HuH-7.5 (cell line): ENCODE measurements at regions not wholly inside any gene's neighbourhood (a gene's known extent, or its start where the extent isn't known, plus 50 kb on each side); places are given as distances from the start of the nearest gene placed in this dataset.

Experiments used
- DNase-seq: peaks from one replicate; pipeline ENCODE4 v3.0.0; 2011; ENCODE audit warnings: low spot score

- DNase-seq = no peak
Observed at GRCh38 chr3:135310317-135310716, 515.3 kb downstream of the EPHB1 start.

DNA sequence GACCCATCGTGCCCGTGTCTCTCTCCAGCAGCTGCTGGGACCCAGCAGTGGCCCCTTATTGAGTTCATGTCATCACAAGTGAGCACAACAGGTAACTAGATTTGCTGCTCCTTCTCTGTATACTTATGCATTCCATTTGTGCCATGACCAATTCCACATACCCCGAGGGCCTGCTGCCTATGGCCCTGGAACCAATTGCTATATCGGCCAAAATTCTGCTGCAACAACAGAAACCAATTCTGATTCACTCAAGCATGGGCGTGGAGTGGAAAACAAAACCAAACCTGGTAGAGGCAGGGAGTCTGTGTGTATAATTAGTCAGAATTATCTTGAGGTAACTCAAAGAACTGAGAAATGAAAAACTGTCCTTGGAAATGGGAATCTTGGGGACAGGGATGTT, 516.6 kb downstream of the EPHB1 start:
- DNase-seq = no peak

- no peak for DNase-seq
Observed at GRCh38 chr3:135314237-135314636, 519.2 kb downstream of the EPHB1 start.

DNA sequence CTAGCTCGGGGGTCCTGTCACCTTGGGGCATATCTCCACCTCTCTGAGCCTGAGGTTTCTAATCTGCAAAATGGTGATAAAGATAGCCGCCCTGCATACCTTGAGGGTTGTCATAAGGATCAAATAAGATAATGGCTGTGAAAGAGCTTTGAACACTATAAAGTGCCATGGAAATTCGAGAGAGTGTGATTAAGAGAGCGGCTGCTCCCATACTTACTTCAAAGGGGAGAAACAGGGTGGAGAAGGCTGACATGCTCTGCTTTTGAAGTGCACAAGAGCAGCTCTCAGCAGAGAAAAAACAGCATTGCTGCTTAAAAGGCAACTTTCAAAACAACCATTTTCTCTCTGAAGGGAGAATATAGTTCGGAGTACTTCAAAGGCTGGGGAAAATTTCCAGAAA, 529.2 kb downstream of the EPHB1 start:
- DNase-seq = no peak

GRCh38 chr3:135325096-135325495, 530.0 kb downstream of the EPHB1 start:
- DNase-seq = no peak

DNA sequence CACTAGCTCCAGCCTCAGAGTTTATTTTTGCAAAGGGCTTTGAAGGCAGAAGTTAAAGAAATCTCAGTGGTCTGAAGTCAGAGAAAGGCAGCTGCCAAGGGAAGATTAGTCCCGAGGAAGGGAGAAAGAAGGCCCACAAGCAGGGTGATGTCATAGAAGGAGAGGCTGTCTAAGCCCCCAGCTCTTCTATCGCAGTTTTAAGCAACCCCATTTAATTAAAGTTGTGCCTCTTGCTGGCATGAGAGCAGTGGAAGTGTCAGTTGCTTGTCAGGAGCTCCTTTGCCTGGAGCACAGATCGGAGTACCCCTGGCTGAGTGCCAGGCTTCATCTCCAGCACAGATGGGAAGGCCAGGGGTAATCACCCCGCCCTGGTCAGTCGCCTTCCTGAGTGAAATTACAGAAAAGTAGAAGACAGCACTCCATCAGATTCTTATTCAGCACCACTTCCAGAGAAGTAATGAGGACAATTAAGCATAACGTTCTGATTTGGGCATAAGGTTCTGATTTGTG, 530.7 kb downstream of the EPHB1 start:
- DNase-seq = no peak

DNA sequence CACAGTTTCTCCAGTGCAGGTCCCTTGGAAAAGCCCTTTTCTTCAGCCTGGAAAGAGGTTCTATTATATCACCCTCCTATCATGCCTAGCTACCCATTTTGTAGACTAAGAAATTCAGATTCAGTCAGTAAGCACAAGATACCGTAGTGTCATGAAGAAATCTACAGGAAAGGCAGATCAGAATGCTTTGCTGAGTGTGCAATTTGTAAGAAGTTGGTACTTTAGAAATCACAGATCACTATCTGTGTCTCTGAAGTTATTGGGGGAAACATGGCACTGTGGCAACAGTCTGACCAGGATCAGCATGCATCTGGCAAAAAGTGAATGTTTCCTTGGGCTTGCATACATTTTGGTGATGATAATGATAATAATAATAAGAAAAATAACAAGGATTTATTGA, 531.8 kb downstream of the EPHB1 start:
- no peak for DNase-seq

- DNase-seq = no peak
Observed at GRCh38 chr3:135328036-135328435, 533.0 kb downstream of the EPHB1 start.

DNA sequence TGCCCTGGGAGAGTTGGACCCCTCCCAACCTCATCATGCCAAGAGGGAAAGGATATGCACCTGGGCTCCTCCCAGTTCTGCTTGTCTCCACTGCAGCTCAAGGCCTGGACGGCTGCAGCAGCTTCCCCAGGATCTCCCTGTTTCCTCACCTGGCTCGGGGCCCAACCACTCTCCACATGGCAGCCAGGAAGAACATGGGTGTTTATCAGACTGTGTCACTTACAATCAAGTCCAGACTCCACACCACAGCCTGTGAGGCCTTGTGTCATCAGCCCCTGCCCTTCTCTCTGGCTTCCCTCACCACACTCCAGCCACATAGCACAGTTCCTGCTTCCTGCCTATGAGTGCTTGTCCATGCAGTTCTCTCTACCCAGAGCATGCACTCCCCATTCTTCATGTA, 534.4 kb downstream of the EPHB1 start:
- DNase-seq = no peak

- no peak for DNase-seq
Observed at GRCh38 chr3:135337192-135337591, 542.1 kb downstream of the EPHB1 start.

DNA sequence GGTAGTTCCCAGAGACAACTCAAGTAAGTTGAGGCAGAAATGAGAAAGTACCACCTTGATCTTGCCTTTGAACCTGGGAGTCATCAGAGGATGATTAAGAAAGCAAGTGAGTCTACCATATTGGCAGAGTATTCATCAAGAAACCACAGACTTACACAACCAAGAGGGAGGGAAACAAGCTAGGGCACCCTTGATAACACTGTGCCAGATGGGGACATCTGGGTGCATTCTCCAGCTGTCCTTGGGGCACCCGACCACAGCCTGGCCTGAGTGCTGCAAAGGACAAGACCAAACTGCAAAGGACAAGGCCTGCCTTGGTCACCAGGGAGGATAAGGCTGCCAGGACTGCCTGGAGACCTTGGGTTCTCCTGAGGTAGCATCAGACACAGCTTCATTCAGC, 553.6 kb downstream of the EPHB1 start:
- DNase-seq = no peak

GRCh38 chr3:135349254-135349948, 554.3 kb downstream of the EPHB1 start:
- DNase-seq = no peak

GRCh38 chr3:135352213-135352612, 557.2 kb downstream of the EPHB1 start:
- no peak for DNase-seq

GRCh38 chr3:135362889-135363288, 567.8 kb downstream of the EPHB1 start:
- DNase-seq = no peak

- no peak for DNase-seq
Observed at GRCh38 chr3:135364676-135365075, 569.6 kb downstream of the EPHB1 start.

- no peak for DNase-seq
Observed at GRCh38 chr3:135366816-135367215, 571.8 kb downstream of the EPHB1 start.

- no peak for DNase-seq
Observed at GRCh38 chr3:135368316-135368715, 573.3 kb downstream of the EPHB1 start.

GRCh38 chr3:135368781-135369180, 573.7 kb downstream of the EPHB1 start:
- DNase-seq = no peak

- no peak for DNase-seq
Observed at GRCh38 chr3:135374571-135374970, 579.5 kb downstream of the EPHB1 start.

DNA sequence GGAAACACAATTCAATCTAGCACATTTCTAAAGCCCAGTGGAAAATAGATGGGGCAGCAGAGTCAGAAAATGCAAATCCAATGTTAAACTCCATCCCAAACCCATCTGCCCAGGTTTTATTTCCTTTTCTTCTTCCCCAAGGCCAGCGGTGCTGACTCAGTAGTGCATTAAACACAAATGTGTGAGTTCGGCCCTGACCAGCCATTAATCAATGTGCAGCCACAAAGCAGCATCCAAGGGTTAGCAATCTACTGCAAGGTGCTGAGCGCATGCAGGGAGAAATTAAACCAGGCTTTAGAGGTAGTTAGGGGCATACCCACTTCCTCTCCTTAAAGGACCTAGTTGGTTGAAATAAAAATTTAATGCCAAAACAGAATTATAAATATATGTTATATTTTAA, 583.3 kb upstream of the PPP2R3A start:
- no peak for DNase-seq

- DNase-seq = no peak
Observed at GRCh38 chr3:135382621-135383020, 582.9 kb upstream of the PPP2R3A start.

DNA sequence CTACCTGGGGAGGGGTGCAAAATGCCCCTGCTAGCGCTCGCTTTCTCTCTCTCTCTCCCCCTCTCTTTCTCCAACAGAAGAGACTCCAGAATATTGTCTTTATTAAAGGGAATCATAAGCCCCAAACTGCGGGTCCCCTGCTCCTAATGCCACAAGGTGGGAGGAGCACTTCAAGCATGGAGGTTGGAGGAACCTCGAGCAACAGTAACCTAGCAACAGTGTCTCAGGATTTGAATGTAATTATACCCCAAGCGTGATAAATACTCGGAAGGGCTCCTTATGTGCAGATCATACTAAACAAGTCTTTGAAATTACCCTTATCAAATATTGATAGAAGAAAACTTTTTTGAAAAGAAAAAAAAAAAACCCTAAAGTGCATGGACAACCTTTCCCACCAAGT, 582.2 kb upstream of the PPP2R3A start:
- no peak for DNase-seq

DNA sequence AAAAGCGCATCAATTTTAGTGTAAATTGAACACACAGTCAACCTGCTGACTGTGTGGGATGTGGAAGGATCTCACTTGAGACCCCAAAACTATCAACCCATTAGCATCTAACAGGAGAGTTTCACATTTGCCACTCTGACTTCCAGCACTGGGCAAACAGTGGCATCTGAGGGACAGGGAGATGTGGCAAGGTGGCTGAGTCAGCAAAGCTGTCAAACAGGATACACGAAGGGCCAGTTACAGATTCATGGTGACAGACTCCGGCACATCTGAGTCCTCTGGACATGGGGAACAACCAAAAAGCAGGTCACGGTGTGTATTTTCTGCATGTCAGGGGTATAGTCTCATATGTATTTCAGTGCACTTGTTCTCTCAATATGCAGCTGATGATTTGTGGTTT, 573.4 kb upstream of the PPP2R3A start:
- no peak for DNase-seq

DNA sequence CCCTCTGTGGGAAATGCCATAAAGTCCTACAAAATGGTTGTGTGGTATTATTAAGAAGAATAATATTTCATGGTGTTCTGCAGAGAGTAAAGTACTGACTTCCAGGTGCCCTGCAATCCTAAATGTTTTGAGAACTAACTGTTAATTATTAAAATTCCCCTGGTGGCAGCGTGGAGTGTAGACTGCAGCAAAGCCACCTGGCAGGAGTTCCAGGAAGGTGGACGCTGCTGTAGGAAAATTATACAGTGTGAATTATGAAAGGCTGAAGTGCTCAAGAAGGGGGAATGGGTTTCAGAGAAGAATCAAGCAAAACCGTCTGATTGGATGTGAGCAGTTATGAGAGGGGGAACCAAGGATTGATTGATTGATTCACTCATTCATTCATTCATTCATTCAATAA, 572.4 kb upstream of the PPP2R3A start:
- no peak for DNase-seq
